Right lobe of liver (tissue), 4 donors: ENCODE measurements at regions not wholly inside any gene's neighbourhood (a gene's known extent, or its start where the extent isn't known, plus 50 kb on each side); places are given as distances from the start of the nearest gene placed in this dataset.
"Not testable (repeated sequence)": the region's sequence is repeated elsewhere in the genome, so short reads cannot be mapped to it uniquely, and the experiment has no call there.

Experiments used
- POLR2A ChIP-seq: fragments of 450-650 bp; IDR thresholded peaks from one replicate; pipeline ENCODE4 v1.6.1; 2017; ENCODE audit warnings: antibody characterized with exemption, mild to moderate bottlenecking
- TF ChIP-seq, protein P1 (sequence below), 4 donors: fragments of 200-600 bp in 3 of 4; fragments of 450-650 bp in 1 of 4; IDR thresholded peaks; one replicate each; pipeline versions ENCODE4 v1.5.1 to v1.8.0; 2016 to 2022; ENCODE audit warnings: antibody characterized with exemption in 4 of 4, mild to moderate bottlenecking in 2 of 4
- donor health status: DM: no; HTN: no; CAD: no.
- donor health status: DM: no; HTN: no; CAD: no.
- donor health status: DM: no; HTN: yes; CAD: no.

- not testable (repeated sequence) for TF ChIP-seq POLR2A
- TF ChIP-seq, protein P1, sequence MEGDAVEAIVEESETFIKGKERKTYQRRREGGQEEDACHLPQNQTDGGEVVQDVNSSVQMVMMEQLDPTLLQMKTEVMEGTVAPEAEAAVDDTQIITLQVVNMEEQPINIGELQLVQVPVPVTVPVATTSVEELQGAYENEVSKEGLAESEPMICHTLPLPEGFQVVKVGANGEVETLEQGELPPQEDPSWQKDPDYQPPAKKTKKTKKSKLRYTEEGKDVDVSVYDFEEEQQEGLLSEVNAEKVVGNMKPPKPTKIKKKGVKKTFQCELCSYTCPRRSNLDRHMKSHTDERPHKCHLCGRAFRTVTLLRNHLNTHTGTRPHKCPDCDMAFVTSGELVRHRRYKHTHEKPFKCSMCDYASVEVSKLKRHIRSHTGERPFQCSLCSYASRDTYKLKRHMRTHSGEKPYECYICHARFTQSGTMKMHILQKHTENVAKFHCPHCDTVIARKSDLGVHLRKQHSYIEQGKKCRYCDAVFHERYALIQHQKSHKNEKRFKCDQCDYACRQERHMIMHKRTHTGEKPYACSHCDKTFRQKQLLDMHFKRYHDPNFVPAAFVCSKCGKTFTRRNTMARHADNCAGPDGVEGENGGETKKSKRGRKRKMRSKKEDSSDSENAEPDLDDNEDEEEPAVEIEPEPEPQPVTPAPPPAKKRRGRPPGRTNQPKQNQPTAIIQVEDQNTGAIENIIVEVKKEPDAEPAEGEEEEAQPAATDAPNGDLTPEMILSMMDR (IDR thresholded peaks at IDR 0.05): not testable (repeated sequence)
Measured at GRCh38 chr9:64105193-64105592, 1179.8 kb downstream of the FOXD4L5 start.
